MCF 10A (cell line): ENCODE measurements at regions not wholly inside any gene's neighbourhood (a gene's known extent, or its start where the extent isn't known, plus 50 kb on each side); places are given as distances from the start of the nearest gene placed in this dataset.

ENCODE experiments used
- BruUV-seq: library from RNA; stranded (reverse); fragments of 400-500 nt; replicated peaks from 2 replicates; lab custom pipeline; 2021; lab: Mats Ljungman, UMichigan
- CTCF ChIA-PET: fragments of 300-600 bp; sonication (Branson Sonifier 250); formaldehyde crosslinking; extraction: SDS; loops from one replicate; lab custom pipeline; 2021; ENCODE audit warnings: antibody characterized with exemption, inconsistent platforms; lab: Yijun Ruan, JAX
- POLR2A ChIA-PET: fragments of 300-600, 350-650 bp; sonication (Branson Sonifier 250); formaldehyde crosslinking; extraction: SDS; loops from one replicate; lab custom pipeline; 2020; ENCODE audit warnings: antibody characterized with exemption, inconsistent platforms; lab: Yijun Ruan, JAX
- DNase-seq: peaks from one replicate; pipeline ENCODE4 v3.0.0-alpha.2; 2018; ENCODE audit not compliant: unreplicated experiment
- H3K27ac Mint-ChIP-seq: one replicate; pipeline ENCODE4 v1.8.0; 2022; ENCODE audit warnings: mild to moderate bottlenecking, low read depth, mixed read lengths; ENCODE audit not compliant: unreplicated experiment
- H3K27me3 Mint-ChIP-seq: one replicate; pipeline ENCODE4 v1.8.0; 2022; ENCODE audit warnings: mixed read lengths; ENCODE audit not compliant: insufficient read depth, unreplicated experiment
- H3K36me3 Mint-ChIP-seq: one replicate; pipeline ENCODE4 v1.8.0; 2022; ENCODE audit warnings: mild to moderate bottlenecking, moderate library complexity, mixed read lengths; ENCODE audit not compliant: insufficient read depth, unreplicated experiment
- H3K4me1 Mint-ChIP-seq: one replicate; pipeline ENCODE4 v1.8.0; 2022; ENCODE audit warnings: mixed read lengths; ENCODE audit not compliant: insufficient read depth, unreplicated experiment
- H3K4me3 Mint-ChIP-seq: one replicate; pipeline ENCODE4 v1.8.0; 2022; ENCODE audit warnings: mild to moderate bottlenecking, moderate library complexity, mixed read lengths; ENCODE audit not compliant: unreplicated experiment
- H3K9me3 Mint-ChIP-seq: one replicate; pipeline ENCODE4 v1.8.0; 2022; ENCODE audit warnings: mixed read lengths; ENCODE audit not compliant: unreplicated experiment
- intact Hi-C: fragments of 100-400 bp; cut with micrococcal nuclease; formaldehyde crosslinking; loops from 2 replicates; pipeline ENCODE4 v1.14.1; 2022
- TF ChIP-seq, protein P1 (sequence below): fragments of 200-600 bp; IDR thresholded peaks from one replicate; pipeline ENCODE4 v1.8.0; 2022; ENCODE audit warnings: antibody characterized with exemption, mild to moderate bottlenecking; ENCODE audit not compliant: unreplicated experiment

DNA sequence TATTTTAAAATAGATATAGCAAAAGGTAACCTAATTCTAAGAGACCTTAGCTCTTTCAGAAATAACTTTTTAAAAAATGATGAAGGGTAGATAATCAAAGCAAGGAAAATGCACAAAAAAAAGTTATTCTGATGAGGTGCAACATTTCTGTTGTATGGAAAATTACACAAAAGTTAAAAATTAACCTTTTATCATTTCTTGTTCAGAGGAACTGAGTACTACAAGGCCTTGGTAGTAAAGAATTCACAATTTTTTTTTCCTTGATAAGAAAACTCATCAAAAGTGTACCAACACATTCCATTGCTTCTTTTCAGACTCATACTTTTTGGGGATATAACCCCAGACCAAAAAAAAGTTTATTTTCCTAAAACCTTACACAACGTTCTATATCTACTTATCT, 213.0 kb downstream of the IL15 start:
- H3K4me1 Mint-ChIP-seq: peaks cover 29% of the 10 kb centered on the region
- TF ChIP-seq, protein P1, sequence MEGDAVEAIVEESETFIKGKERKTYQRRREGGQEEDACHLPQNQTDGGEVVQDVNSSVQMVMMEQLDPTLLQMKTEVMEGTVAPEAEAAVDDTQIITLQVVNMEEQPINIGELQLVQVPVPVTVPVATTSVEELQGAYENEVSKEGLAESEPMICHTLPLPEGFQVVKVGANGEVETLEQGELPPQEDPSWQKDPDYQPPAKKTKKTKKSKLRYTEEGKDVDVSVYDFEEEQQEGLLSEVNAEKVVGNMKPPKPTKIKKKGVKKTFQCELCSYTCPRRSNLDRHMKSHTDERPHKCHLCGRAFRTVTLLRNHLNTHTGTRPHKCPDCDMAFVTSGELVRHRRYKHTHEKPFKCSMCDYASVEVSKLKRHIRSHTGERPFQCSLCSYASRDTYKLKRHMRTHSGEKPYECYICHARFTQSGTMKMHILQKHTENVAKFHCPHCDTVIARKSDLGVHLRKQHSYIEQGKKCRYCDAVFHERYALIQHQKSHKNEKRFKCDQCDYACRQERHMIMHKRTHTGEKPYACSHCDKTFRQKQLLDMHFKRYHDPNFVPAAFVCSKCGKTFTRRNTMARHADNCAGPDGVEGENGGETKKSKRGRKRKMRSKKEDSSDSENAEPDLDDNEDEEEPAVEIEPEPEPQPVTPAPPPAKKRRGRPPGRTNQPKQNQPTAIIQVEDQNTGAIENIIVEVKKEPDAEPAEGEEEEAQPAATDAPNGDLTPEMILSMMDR: no peak
- intact Hi-C loops: loop anchor here (10.0 kb wide), 1 partner anchor 215 kb away; the partner anchor contains the start of gene IL15
- peak overlapping the region; percentile 92 for H3K27ac Mint-ChIP-seq
- H3K4me3 Mint-ChIP-seq: peak overlapping the region; percentile 9
- ChIA-PET CTCF (no interaction called here), POLR2A (interaction anchor here (0.7 to 1.8 kb wide), 3 partner anchors 32 to 499 kb away, joined by 3 to 6 read pairs (median 4); no protein-coding TSS in a partner anchor)
- no peaks in the 10 kb centered on the region for H3K9me3 Mint-ChIP-seq
- BruUV-seq: no TSS peak
- no peaks in the 10 kb centered on the region for H3K36me3 Mint-ChIP-seq
- no peak for DNase-seq
- H3K27me3 Mint-ChIP-seq: no peaks in the 10 kb centered on the region

DNA sequence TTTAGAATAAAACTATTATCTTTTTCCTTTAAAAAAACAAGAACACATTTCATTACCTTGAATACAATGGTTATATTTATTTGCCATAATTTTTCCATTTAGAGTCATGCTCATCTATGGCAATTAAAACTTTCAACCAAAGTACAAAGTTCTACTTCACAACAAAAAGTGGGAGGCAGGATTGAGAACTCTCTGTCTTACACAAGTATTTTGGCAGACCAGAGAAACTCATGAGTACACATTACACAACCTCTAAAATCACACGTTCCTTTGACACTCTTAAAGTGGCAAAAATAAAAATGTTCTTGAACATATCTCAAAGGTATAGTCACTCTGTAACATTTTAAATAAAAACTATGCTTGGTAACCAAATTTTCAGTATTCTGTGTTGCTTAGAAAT, 213.4 kb downstream of the IL15 start:
- CTCF ChIA-PET: no interaction called here
- DNase-seq: peak; percentile 63
- peak overlapping the region; percentile 9 for H3K4me3 Mint-ChIP-seq
- peaks cover 29% of the 10 kb centered on the region for H3K4me1 Mint-ChIP-seq
- H3K9me3 Mint-ChIP-seq: no peaks in the 10 kb centered on the region
- intact Hi-C loops: loop anchor here (10.0 kb wide), 1 partner anchor 215 kb away; the partner anchor contains the start of gene IL15
- H3K27ac Mint-ChIP-seq: peak overlapping the region; percentile 92
- no TSS peak for BruUV-seq
- H3K36me3 Mint-ChIP-seq: no peaks in the 10 kb centered on the region
- H3K27me3 Mint-ChIP-seq: no peaks in the 10 kb centered on the region
- POLR2A ChIA-PET: interaction anchor here (0.9 kb wide), 1 partner anchor 242 kb away, joined by 4 read pairs; no protein-coding TSS in a partner anchor
- TF ChIP-seq, protein P1: no peak

DNA sequence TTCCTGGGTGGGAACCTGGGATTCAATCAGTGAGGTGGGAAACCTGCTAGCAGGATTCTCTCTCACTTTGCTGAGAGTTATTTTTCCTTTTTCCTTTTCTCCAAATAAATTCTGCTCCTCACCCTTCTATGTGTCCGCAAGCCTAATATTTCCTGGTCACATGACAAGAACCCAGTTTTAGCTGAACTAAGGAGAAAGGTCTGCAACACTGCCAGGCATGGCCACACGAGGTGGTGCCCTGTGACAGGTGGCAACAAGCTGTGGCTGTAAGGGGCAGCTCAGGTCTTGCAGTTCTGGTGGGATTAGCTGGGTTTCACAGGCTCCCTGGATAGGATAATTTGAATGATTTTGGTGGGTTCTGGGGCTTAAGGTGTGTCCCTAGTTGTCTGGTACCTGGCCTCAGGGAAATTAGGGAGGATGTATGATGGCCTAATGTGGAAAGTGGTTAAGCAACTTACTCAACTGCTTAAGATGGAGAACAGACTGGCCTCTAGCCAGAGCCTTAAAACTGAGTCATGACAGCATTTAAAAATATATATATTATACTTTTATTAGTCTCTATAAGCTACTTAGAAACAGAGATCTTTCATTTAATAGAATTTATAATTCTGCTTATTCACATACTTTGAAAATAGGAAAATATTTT, 215.0 kb downstream of the IL15 start:
- intact Hi-C loops: no loop called here
- H3K27ac Mint-ChIP-seq: peak overlapping the region; percentile 54
- no peaks in the 10 kb centered on the region for H3K36me3 Mint-ChIP-seq
- DNase-seq: peak; percentile 88
- BruUV-seq: no TSS peak
- H3K4me1 Mint-ChIP-seq: peaks cover 29% of the 10 kb centered on the region
- ChIA-PET CTCF (interaction anchor here (0.6 kb wide), 2 partner anchors 229 to 505 kb away, joined by 3 read pairs; no protein-coding TSS in a partner anchor), POLR2A (interaction anchor here (0.6 to 2.5 kb wide), 7 partner anchors 9 to 1335 kb away, joined by 3 to 16 read pairs (median 3); partner anchors contain the start of gene IL15)
- TF ChIP-seq, protein P1: no peak
- H3K27me3 Mint-ChIP-seq: no peaks in the 10 kb centered on the region
- H3K9me3 Mint-ChIP-seq: no peaks in the 10 kb centered on the region
- no peak overlapping the region for H3K4me3 Mint-ChIP-seq

DNA sequence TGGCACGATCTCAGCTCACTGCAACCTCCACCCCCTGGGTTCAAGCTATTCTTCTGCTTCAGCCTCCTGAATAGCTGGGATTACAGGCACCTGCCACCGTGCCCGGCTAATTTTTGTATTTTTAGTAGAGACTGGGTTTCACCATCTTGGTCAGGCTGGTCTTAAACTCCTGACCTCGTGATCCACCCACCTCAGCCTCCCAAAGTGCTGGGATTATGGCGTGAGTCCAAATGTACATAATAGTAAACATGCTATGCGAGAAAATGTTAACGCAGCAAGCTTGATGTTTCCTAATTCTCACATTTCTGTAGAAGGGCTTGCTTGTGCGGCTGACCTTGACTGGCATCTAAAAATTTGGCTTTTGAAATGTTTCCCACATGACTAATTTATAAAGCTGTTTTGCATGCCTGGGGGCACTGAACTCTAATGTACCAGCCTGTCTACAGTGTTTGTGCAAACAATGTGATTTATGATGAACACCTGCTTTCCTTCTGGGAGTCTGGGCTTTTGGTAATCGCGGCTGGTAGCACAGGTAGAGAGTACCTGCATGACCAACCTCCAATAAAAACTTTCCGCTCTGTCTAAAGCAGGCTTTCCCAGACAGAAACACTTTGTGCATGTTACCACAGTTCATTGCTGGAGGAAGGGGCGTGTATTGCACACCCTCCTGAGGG, 216.8 kb downstream of the IL15 start:
- TF ChIP-seq, protein P1: no peak
- CTCF ChIA-PET: interaction anchor here (0.6 to 1.1 kb wide), 3 partner anchors 123 to 953 kb away, joined by 3 to 4 read pairs (median 3); no protein-coding TSS in a partner anchor

More for the DNA sequence above, 216.8 kb downstream of the IL15 start:
- peak overlapping the region; percentile 16 for H3K27ac Mint-ChIP-seq
- intact Hi-C loops: loop anchor here (1.0 kb wide), 1 partner anchor 238 kb away; no protein-coding TSS in a partner anchor
- BruUV-seq: no TSS peak
- DNase-seq: peak; percentile 96
- H3K36me3 Mint-ChIP-seq: no peaks in the 10 kb centered on the region
- no peaks in the 10 kb centered on the region for H3K9me3 Mint-ChIP-seq
- POLR2A ChIA-PET: interaction anchor here (0.7 to 2.5 kb wide), 11 partner anchors 11 to 554 kb away, joined by 3 to 16 read pairs (median 4); partner anchors contain the start of gene IL15
- H3K4me3 Mint-ChIP-seq: peak overlapping the region; percentile 33
- peaks cover 29% of the 10 kb centered on the region for H3K4me1 Mint-ChIP-seq
- no peaks in the 10 kb centered on the region for H3K27me3 Mint-ChIP-seq
